MM.1S (cell line): ENCODE measurements at regions not wholly inside any gene's neighbourhood (a gene's known extent, or its start where the extent isn't known, plus 50 kb on each side); places are given as distances from the start of the nearest gene placed in this dataset.
"Not testable (repeated sequence)": the region's sequence is repeated elsewhere in the genome, so short reads cannot be mapped to it uniquely, and the experiment has no call there.

Experiments
- EZH2 ChIP-seq: fragments of 300-600 bp; sonication (generic); optimal IDR thresholded peaks from 2 replicates; pipeline ENCODE3; 2017; ENCODE audit warnings: low read depth, mild to moderate bottlenecking, antibody characterized with exemption, low read length, mixed read lengths
- TF ChIP-seq, protein P1 (sequence below): fragments of 300-600 bp; sonication (generic); IDR thresholded peaks from 2 replicates; pipeline ENCODE4 v1.5.1; 2016; ENCODE audit warnings: antibody characterized with exemption, low read length, mixed read lengths

DNA sequence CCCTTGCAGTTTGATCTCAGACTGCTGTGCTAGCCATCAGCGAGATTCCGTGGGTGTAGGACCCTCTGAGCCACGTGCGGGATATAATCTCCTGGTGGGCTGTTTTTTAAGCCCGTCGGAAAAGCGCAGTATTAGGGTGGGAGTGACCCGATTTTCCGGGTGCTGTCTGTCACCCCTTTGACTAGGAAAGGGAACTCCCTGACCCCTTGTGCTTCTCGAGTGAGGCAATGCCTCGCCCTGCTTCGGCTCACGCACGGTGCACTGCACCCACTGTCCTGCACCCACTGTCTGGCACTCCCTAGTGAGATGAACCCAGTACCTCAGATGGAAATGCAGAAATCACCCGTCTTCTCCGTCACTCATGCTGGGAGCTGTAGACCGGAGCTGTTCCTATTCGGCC, 728.9 kb upstream of the SPRY2 start:
- TF ChIP-seq, protein P1, sequence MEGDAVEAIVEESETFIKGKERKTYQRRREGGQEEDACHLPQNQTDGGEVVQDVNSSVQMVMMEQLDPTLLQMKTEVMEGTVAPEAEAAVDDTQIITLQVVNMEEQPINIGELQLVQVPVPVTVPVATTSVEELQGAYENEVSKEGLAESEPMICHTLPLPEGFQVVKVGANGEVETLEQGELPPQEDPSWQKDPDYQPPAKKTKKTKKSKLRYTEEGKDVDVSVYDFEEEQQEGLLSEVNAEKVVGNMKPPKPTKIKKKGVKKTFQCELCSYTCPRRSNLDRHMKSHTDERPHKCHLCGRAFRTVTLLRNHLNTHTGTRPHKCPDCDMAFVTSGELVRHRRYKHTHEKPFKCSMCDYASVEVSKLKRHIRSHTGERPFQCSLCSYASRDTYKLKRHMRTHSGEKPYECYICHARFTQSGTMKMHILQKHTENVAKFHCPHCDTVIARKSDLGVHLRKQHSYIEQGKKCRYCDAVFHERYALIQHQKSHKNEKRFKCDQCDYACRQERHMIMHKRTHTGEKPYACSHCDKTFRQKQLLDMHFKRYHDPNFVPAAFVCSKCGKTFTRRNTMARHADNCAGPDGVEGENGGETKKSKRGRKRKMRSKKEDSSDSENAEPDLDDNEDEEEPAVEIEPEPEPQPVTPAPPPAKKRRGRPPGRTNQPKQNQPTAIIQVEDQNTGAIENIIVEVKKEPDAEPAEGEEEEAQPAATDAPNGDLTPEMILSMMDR: not testable (repeated sequence)
- not testable (repeated sequence) for TF ChIP-seq EZH2
